Neural cell (in vitro differentiated cells): ENCODE measurements at regions not wholly inside any gene's neighbourhood (a gene's known extent, or its start where the extent isn't known, plus 50 kb on each side); places are given as distances from the start of the nearest gene placed in this dataset.

Experiments
- EP300 ChIP-seq: fragments of 450-650 bp; conservative IDR thresholded peaks from 2 replicates; pipeline ENCODE4 v1.6.1; 2014; ENCODE audit warnings: antibody characterized with exemption, mild to moderate bottlenecking, moderate library complexity; ENCODE audit not compliant: poor library complexity, severe bottlenecking
- POLR2AphosphoS5 ChIP-seq: IDR thresholded peaks from 2 replicates; pipeline ENCODE4 v1.6.1; 2012
- TAF1 ChIP-seq: IDR thresholded peaks from 2 replicates; pipeline ENCODE4 v1.6.1; 2012; ENCODE audit warnings: low read depth
- TF ChIP-seq, protein P1 (sequence below): IDR thresholded peaks from 2 replicates; pipeline ENCODE4 v1.6.1; 2012; ENCODE audit warnings: borderline replicate concordance
- TF ChIP-seq, protein P2 (sequence below): fragments of 450-650 bp; IDR thresholded peaks from 2 replicates; pipeline ENCODE4 v1.5.1; 2014; ENCODE audit warnings: antibody characterized with exemption, mild to moderate bottlenecking, moderate library complexity; ENCODE audit not compliant: poor library complexity, severe bottlenecking

DNA sequence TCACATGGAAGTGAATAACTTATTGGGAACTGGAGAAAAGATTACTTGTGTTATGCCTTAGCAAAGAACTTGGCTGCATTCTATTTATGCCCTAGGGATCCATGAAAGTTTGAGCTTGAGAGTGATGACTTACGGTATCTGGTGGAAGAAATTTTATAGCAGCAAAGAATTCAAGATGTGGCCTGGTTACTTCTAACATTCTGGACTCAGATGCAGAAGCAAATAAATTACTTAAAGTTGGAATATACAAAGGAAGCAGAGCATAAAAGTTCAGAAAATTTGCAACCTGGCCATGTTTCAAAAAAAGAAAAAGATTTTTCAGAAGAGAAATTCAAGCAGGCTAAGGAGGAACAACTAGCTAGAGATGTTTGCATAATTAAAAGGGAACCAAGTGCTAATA lies 252.3 kb upstream of the WDFY3 start:
- TF ChIP-seq, protein P1, sequence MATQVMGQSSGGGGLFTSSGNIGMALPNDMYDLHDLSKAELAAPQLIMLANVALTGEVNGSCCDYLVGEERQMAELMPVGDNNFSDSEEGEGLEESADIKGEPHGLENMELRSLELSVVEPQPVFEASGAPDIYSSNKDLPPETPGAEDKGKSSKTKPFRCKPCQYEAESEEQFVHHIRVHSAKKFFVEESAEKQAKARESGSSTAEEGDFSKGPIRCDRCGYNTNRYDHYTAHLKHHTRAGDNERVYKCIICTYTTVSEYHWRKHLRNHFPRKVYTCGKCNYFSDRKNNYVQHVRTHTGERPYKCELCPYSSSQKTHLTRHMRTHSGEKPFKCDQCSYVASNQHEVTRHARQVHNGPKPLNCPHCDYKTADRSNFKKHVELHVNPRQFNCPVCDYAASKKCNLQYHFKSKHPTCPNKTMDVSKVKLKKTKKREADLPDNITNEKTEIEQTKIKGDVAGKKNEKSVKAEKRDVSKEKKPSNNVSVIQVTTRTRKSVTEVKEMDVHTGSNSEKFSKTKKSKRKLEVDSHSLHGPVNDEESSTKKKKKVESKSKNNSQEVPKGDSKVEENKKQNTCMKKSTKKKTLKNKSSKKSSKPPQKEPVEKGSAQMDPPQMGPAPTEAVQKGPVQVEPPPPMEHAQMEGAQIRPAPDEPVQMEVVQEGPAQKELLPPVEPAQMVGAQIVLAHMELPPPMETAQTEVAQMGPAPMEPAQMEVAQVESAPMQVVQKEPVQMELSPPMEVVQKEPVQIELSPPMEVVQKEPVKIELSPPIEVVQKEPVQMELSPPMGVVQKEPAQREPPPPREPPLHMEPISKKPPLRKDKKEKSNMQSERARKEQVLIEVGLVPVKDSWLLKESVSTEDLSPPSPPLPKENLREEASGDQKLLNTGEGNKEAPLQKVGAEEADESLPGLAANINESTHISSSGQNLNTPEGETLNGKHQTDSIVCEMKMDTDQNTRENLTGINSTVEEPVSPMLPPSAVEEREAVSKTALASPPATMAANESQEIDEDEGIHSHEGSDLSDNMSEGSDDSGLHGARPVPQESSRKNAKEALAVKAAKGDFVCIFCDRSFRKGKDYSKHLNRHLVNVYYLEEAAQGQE, result no peak
- TF ChIP-seq, protein P2, sequence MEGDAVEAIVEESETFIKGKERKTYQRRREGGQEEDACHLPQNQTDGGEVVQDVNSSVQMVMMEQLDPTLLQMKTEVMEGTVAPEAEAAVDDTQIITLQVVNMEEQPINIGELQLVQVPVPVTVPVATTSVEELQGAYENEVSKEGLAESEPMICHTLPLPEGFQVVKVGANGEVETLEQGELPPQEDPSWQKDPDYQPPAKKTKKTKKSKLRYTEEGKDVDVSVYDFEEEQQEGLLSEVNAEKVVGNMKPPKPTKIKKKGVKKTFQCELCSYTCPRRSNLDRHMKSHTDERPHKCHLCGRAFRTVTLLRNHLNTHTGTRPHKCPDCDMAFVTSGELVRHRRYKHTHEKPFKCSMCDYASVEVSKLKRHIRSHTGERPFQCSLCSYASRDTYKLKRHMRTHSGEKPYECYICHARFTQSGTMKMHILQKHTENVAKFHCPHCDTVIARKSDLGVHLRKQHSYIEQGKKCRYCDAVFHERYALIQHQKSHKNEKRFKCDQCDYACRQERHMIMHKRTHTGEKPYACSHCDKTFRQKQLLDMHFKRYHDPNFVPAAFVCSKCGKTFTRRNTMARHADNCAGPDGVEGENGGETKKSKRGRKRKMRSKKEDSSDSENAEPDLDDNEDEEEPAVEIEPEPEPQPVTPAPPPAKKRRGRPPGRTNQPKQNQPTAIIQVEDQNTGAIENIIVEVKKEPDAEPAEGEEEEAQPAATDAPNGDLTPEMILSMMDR, result no peak
- TF ChIP-seq POLR2AphosphoS5 (no peak), TAF1 (no peak), EP300 (no peak)
